Neural progenitor cell (in vitro differentiated cells): ENCODE measurements at regions not wholly inside any gene's neighbourhood (a gene's known extent, or its start where the extent isn't known, plus 50 kb on each side); places are given as distances from the start of the nearest gene placed in this dataset.

Experiments
- DNase-seq: peaks from one replicate; pipeline ENCODE4 v3.0.0-alpha.2; 2016; ENCODE audit warnings: low spot score
- H2AFZ ChIP-seq: fragments of 200-600 bp; sonication (generic); replicated peaks from 2 replicates; pipeline ENCODE4 v1.6.1; 2016; ENCODE audit warnings: antibody characterized with exemption
- H3F3A ChIP-seq: fragments of 200-600 bp; sonication (generic); 2 replicates; pipeline ENCODE4 v1.6.1; 2016; ENCODE audit warnings: antibody characterized with exemption, low read depth
- H3K27ac ChIP-seq: fragments of 200-600 bp; sonication (generic); 2 replicates; pipeline ENCODE4 v1.5.1; 2016; ENCODE audit warnings: mild to moderate bottlenecking
- H3K27me3 ChIP-seq: fragments of 200-600 bp; sonication (generic); 2 replicates; pipeline ENCODE4 v1.6.1; 2016; ENCODE audit warnings: mild to moderate bottlenecking, moderate library complexity
- H3K36me3 ChIP-seq: fragments of 200-600 bp; sonication (generic); 2 replicates; pipeline ENCODE4 v1.5.1; 2016
- H3K4me1 ChIP-seq: fragments of 200-600 bp; sonication (generic); 2 replicates; pipeline ENCODE4 v1.6.1; 2016; ENCODE audit warnings: mixed run types
- H3K4me2 ChIP-seq: fragments of 200-600 bp; sonication (generic); 2 replicates; pipeline ENCODE4 v1.6.1; 2016
- H3K4me3 ChIP-seq: fragments of 200-600 bp; sonication (generic); 2 replicates; pipeline ENCODE4 v1.5.1; 2016
- H3K79me2 ChIP-seq: fragments of 200-600 bp; sonication (generic); 2 replicates; pipeline ENCODE4 v1.6.1; 2016; ENCODE audit warnings: low read depth
- H3K9ac ChIP-seq: fragments of 200-600 bp; sonication (generic); 2 replicates; pipeline ENCODE4 v1.6.1; 2016
- H3K9me3 ChIP-seq: fragments of 200-600 bp; sonication (generic); 2 replicates; pipeline ENCODE4 v1.5.1; 2016; ENCODE audit warnings: low read depth
- H4K20me1 ChIP-seq: fragments of 200-600 bp; sonication (generic); 2 replicates; pipeline ENCODE4 v1.6.1; 2016; ENCODE audit warnings: low read depth
- H3K27ac Mint-ChIP-seq: 3 replicates; pipeline ENCODE4 v1.8.0; 2021; ENCODE audit warnings: mixed read lengths
- H3K27me3 Mint-ChIP-seq: 2 replicates; pipeline ENCODE4 v1.8.0; 2022; ENCODE audit warnings: low read depth, mild to moderate bottlenecking, inconsistent platforms, moderate library complexity, mixed read lengths; ENCODE audit not compliant: insufficient read depth
- H3K36me3 Mint-ChIP-seq: 3 replicates; pipeline ENCODE4 v1.8.0; 2021; ENCODE audit warnings: mixed read lengths
- H3K4me1 Mint-ChIP-seq: 3 replicates; pipeline ENCODE4 v1.8.0; 2021; ENCODE audit warnings: mixed read lengths
- H3K4me3 Mint-ChIP-seq: 3 replicates; pipeline ENCODE4 v1.8.0; 2021; ENCODE audit warnings: mild to moderate bottlenecking, moderate library complexity, mixed read lengths
- H3K9me3 Mint-ChIP-seq: 3 replicates; pipeline ENCODE4 v1.8.0; 2020; ENCODE audit warnings: mixed read lengths
- EZH2 ChIP-seq: fragments of 200-600 bp; sonication (generic); IDR thresholded peaks from 2 replicates; pipeline ENCODE4 v1.6.1; 2017; ENCODE audit warnings: antibody characterized with exemption, mild to moderate bottlenecking, moderate library complexity
- EZH2phosphoT487 ChIP-seq: fragments of 200-600 bp; sonication (generic); IDR thresholded peaks from 2 replicates; pipeline ENCODE4 v1.6.1; 2017; ENCODE audit warnings: antibody characterized with exemption
- TF ChIP-seq, protein P1 (sequence below): fragments of 200-600 bp; sonication (generic); IDR thresholded peaks from 2 replicates; pipeline ENCODE4 v1.5.1; 2017; ENCODE audit warnings: antibody characterized with exemption, mild to moderate bottlenecking

DNA sequence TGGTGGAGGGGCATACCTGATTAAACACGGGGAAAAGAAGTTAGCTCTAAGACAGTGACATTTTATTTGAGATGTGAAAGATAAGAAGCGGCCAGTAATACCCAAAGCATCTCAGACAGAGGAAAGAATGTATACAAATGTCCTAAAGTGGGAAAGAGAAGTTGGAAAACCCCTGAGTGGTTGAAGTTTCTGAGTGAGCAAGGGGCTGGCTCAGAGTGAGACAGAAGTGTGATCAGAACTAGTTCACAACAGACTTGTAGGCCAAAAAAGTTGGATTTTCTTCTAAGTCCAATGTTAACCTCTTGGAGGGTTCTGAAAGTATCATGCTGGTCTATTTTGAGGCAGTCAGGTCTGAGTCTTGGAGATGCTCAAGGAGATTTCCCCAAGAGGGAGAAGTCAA is 608.7 kb downstream of the SOX6 start:
- peaks cover 4% of the 10 kb centered on the region for H3K9me3 Mint-ChIP-seq
- H3K27ac ChIP-seq: no peak overlapping the region
- no peaks in the 10 kb centered on the region for H4K20me1 ChIP-seq
- no peak overlapping the region for H3K4me3 Mint-ChIP-seq
- H3K4me2 ChIP-seq: no peak overlapping the region
- peaks cover 2% of the 10 kb centered on the region for H3K27me3 Mint-ChIP-seq
- TF ChIP-seq EZH2 (no peak), EZH2phosphoT487 (no peak)
- TF ChIP-seq, protein P1, sequence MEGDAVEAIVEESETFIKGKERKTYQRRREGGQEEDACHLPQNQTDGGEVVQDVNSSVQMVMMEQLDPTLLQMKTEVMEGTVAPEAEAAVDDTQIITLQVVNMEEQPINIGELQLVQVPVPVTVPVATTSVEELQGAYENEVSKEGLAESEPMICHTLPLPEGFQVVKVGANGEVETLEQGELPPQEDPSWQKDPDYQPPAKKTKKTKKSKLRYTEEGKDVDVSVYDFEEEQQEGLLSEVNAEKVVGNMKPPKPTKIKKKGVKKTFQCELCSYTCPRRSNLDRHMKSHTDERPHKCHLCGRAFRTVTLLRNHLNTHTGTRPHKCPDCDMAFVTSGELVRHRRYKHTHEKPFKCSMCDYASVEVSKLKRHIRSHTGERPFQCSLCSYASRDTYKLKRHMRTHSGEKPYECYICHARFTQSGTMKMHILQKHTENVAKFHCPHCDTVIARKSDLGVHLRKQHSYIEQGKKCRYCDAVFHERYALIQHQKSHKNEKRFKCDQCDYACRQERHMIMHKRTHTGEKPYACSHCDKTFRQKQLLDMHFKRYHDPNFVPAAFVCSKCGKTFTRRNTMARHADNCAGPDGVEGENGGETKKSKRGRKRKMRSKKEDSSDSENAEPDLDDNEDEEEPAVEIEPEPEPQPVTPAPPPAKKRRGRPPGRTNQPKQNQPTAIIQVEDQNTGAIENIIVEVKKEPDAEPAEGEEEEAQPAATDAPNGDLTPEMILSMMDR: no peak
- peaks cover 6% of the 10 kb centered on the region for H3K4me1 Mint-ChIP-seq
- H3K36me3 Mint-ChIP-seq: no peaks in the 10 kb centered on the region
- H3K79me2 ChIP-seq: no peaks in the 10 kb centered on the region
- DNase-seq: no peak
- no peaks in the 10 kb centered on the region for H3K36me3 ChIP-seq
- H3K27me3 ChIP-seq: no peaks in the 10 kb centered on the region
- H3K4me3 ChIP-seq: no peak overlapping the region
- H3K4me1 ChIP-seq: peaks cover 4% of the 10 kb centered on the region
- no peak overlapping the region for H3K9ac ChIP-seq
- no peak overlapping the region for H2AFZ ChIP-seq
- no peak overlapping the region for H3K27ac Mint-ChIP-seq
- H3K9me3 ChIP-seq: no peaks in the 10 kb centered on the region
- no peaks in the 10 kb centered on the region for H3F3A ChIP-seq

DNA sequence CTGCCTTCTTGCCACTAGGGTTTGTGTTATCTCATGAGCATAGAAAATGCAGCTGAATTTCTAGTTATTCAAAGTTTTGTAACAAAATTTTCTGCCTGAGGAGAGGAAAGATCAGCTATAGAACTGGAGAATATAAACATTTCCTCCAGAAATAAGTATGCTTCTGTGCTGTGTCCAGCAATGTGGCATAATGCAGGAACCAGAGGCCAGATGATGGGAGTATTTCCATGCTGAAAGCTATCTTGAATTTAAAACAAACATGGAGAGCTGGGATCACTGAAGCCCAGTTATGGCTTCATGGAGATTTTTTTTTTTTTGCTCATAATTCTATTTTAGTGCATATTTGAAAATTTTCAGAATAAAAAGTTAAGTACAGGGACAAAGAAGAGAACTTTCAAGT is 608.2 kb downstream of the SOX6 start:
- no peaks in the 10 kb centered on the region for H3K36me3 ChIP-seq
- H3K4me1 ChIP-seq: no peaks in the 10 kb centered on the region
- H3K79me2 ChIP-seq: no peaks in the 10 kb centered on the region
- H3K27me3 Mint-ChIP-seq: peaks cover 2% of the 10 kb centered on the region
- peaks cover 4% of the 10 kb centered on the region for H3K9me3 Mint-ChIP-seq
- DNase-seq: no peak
- no peaks in the 10 kb centered on the region for H3K36me3 Mint-ChIP-seq
- TF ChIP-seq, protein P1: no peak
- no peak for TF ChIP-seq EZH2
- TF ChIP-seq EZH2phosphoT487: no peak
- no peak overlapping the region for H3K27ac ChIP-seq
- no peak overlapping the region for H3K4me2 ChIP-seq
- no peak overlapping the region for H3K27ac Mint-ChIP-seq
- H3K27me3 ChIP-seq: no peaks in the 10 kb centered on the region
- H3K4me3 ChIP-seq: no peak overlapping the region
- no peak overlapping the region for H3K4me3 Mint-ChIP-seq
- H4K20me1 ChIP-seq: no peaks in the 10 kb centered on the region
- no peak overlapping the region for H3K9ac ChIP-seq
- H3K4me1 Mint-ChIP-seq: peaks cover 2% of the 10 kb centered on the region
- no peak overlapping the region for H2AFZ ChIP-seq
- no peaks in the 10 kb centered on the region for H3F3A ChIP-seq
- H3K9me3 ChIP-seq: no peaks in the 10 kb centered on the region

DNA sequence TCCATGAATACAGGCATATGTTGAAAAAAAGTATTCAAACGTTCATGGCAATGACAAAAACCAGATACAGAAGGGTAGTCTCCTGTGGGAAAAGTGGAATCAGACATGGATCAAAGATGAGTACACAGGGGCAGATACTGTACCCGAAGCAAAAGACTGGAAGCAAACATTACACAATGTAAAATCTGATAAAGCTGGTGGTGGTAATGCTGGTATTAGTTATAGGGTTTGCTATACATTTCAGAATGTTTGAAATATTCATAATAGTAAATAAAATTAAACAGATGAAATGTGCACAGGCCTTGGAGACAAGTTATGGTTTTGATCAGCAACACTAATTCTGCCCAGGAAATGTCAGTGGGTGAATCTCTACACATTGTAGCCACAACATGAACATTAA is 607.6 kb downstream of the SOX6 start:
- no peak overlapping the region for H3K27ac Mint-ChIP-seq
- Histone ChIP-seq H3K4me2 (no peak overlapping the region), H3K4me3 (no peak overlapping the region), H3K27ac (no peak overlapping the region), H3K36me3 (no peaks in the 10 kb centered on the region), H3F3A (no peaks in the 10 kb centered on the region), H3K27me3 (no peaks in the 10 kb centered on the region), H2AFZ (no peak overlapping the region), H3K79me2 (no peaks in the 10 kb centered on the region), H3K9me3 (no peaks in the 10 kb centered on the region), H3K9ac (no peak overlapping the region), H3K4me1 (no peaks in the 10 kb centered on the region), H4K20me1 (no peaks in the 10 kb centered on the region)
- no peak for DNase-seq
- peaks cover 7% of the 10 kb centered on the region for H3K9me3 Mint-ChIP-seq
- peaks cover 2% of the 10 kb centered on the region for H3K27me3 Mint-ChIP-seq
- H3K36me3 Mint-ChIP-seq: no peaks in the 10 kb centered on the region
- no peak overlapping the region for H3K4me3 Mint-ChIP-seq
- no peaks in the 10 kb centered on the region for H3K4me1 Mint-ChIP-seq
- TF ChIP-seq EZH2phosphoT487: no peak
- TF ChIP-seq, protein P1: no peak
- no peak for TF ChIP-seq EZH2
